ENCODE measurements at regions not wholly inside any gene's neighbourhood (a gene's known extent, or its start where the extent isn't known, plus 50 kb on each side); places are given as distances from the start of the nearest gene placed in this dataset.

GRCh38 chr5:2378108-2378507, 373.4 kb downstream of the IRX2 start:
- Histone ChIP-seq H3K9me2 (replicated peaks; ENCODE audit: low read length) (no peaks in the 10 kb centered on the region), H3K4me3 (ENCODE audit: low read length) (no peak overlapping the region), H3K4me2 (ENCODE audit: low read length) (no peak overlapping the region), H3K4me1 (ENCODE audit: insufficient read depth, low read length) (no peaks in the 10 kb centered on the region), H2AFZ (ENCODE audit: low read length) (no peak overlapping the region), H3K9ac (ENCODE audit: low read length) (no peak overlapping the region), H3K79me2 (ENCODE audit: low read length) (no peaks in the 10 kb centered on the region), H3K36me3 (ENCODE audit: low read depth, low read length) (no peaks in the 10 kb centered on the region), H3F3A (ENCODE audit: low read length, unreplicated experiment) (no peaks in the 10 kb centered on the region), H3K9me3 (ENCODE audit: low read length) (no peaks in the 10 kb centered on the region), H4K20me1 (ENCODE audit: low read length) (no peaks in the 10 kb centered on the region), H3K27ac (ENCODE audit: low read length) (no peak overlapping the region), H3K27me3 (ENCODE audit: low read length) (no peaks in the 10 kb centered on the region)
- POLR2A ChIA-PET (ENCODE audit: unreplicated experiment) = no interaction called here
- CTCF ChIA-PET = no interaction called here
- TF ChIP-seq EZH2 (IDR thresholded peaks at IDR 0.05; ENCODE audit: low read length, unreplicated experiment) (no peak), EZH2phosphoT487 (IDR thresholded peaks at IDR 0.05; ENCODE audit: borderline replicate concordance, low read length) (no peak), CTCF (conservative IDR thresholded peaks at IDR 0.05; ENCODE audit: low read depth, low read length) (no peak)
- no peak for ATAC-seq
- intact Hi-C loops (cut with micrococcal nuclease) = no loop called here
- no TSS peak for BruUV-seq (replicated peaks)
- DNase-seq = no peak

- Histone ChIP-seq H3K9me2 (replicated peaks; ENCODE audit: low read length) (no peaks in the 10 kb centered on the region), H3K4me1 (ENCODE audit: insufficient read depth, low read length) (no peaks in the 10 kb centered on the region), H3K27ac (ENCODE audit: low read length) (no peak overlapping the region), H3K79me2 (ENCODE audit: low read length) (no peaks in the 10 kb centered on the region), H3K4me2 (ENCODE audit: low read length) (no peak overlapping the region), H3K9ac (ENCODE audit: low read length) (no peak overlapping the region), H3K9me3 (ENCODE audit: low read length) (no peaks in the 10 kb centered on the region), H2AFZ (ENCODE audit: low read length) (no peak overlapping the region), H3K36me3 (ENCODE audit: low read depth, low read length) (no peaks in the 10 kb centered on the region), H4K20me1 (ENCODE audit: low read length) (no peaks in the 10 kb centered on the region), H3F3A (ENCODE audit: low read length, unreplicated experiment) (no peaks in the 10 kb centered on the region), H3K4me3 (ENCODE audit: low read length) (no peak overlapping the region), H3K27me3 (ENCODE audit: low read length) (no peaks in the 10 kb centered on the region)
- no TSS peak for BruUV-seq (replicated peaks)
- CTCF ChIA-PET = no interaction called here
- POLR2A ChIA-PET (ENCODE audit: unreplicated experiment) = no interaction called here
- intact Hi-C loops (cut with micrococcal nuclease) = no loop called here
- no peak for TF ChIP-seq EZH2phosphoT487 (IDR thresholded peaks at IDR 0.05; ENCODE audit: borderline replicate concordance, low read length)
- TF ChIP-seq EZH2 (IDR thresholded peaks at IDR 0.05; ENCODE audit: low read length, unreplicated experiment) = no peak
- TF ChIP-seq CTCF (conservative IDR thresholded peaks at IDR 0.05; ENCODE audit: low read depth, low read length) = no peak
- no peak for ATAC-seq
- DNase-seq = no peak
These were observed 375.0 kb downstream of the IRX2 start for GRCh38 chr5:2376486-2376885.

GRCh38 chr5:2375757-2376250, 375.7 kb downstream of the IRX2 start:
- Histone ChIP-seq H3K4me1 (ENCODE audit: insufficient read depth, low read length) (no peaks in the 10 kb centered on the region), H3K9me2 (replicated peaks; ENCODE audit: low read length) (no peaks in the 10 kb centered on the region), H3F3A (ENCODE audit: low read length, unreplicated experiment) (no peaks in the 10 kb centered on the region), H4K20me1 (ENCODE audit: low read length) (no peaks in the 10 kb centered on the region), H3K36me3 (ENCODE audit: low read depth, low read length) (no peaks in the 10 kb centered on the region), H3K27me3 (ENCODE audit: low read length) (no peaks in the 10 kb centered on the region), H3K4me2 (ENCODE audit: low read length) (no peak overlapping the region), H3K9ac (ENCODE audit: low read length) (no peak overlapping the region), H3K79me2 (ENCODE audit: low read length) (no peaks in the 10 kb centered on the region), H3K4me3 (ENCODE audit: low read length) (no peak overlapping the region), H3K9me3 (ENCODE audit: low read length) (no peaks in the 10 kb centered on the region), H3K27ac (ENCODE audit: low read length) (no peak overlapping the region), H2AFZ (ENCODE audit: low read length) (no peak overlapping the region)
- CTCF ChIA-PET = no interaction called here
- ATAC-seq (no peak), DNase-seq (no peak)
- intact Hi-C loops (cut with micrococcal nuclease) = no loop called here
- TF ChIP-seq CTCF (conservative IDR thresholded peaks at IDR 0.05; ENCODE audit: low read depth, low read length) = no peak
- no TSS peak for BruUV-seq (replicated peaks)
- POLR2A ChIA-PET (ENCODE audit: unreplicated experiment) = no interaction called here
